ENCODE measurements at regions not wholly inside any gene's neighbourhood (a gene's known extent, or its start where the extent isn't known, plus 50 kb on each side); places are given as distances from the start of the nearest gene placed in this dataset.

- no peak for TF ChIP-seq CTCF (conservative IDR thresholded peaks at IDR 0.05; ENCODE audit: low read depth, low read length)
- H3K4me3 ChIP-seq (ENCODE audit: low read length), result no peak overlapping the region
- DNase-seq (ENCODE audit: low read depth), result no peak
These were observed 87.3 kb downstream of the PJA1 start for GRCh38 chrX:69077895-69078455.

GRCh38 chrX:69076088-69076487, 89.2 kb downstream of the PJA1 start:
- no peak for TF ChIP-seq CTCF (conservative IDR thresholded peaks at IDR 0.05; ENCODE audit: low read depth, low read length)
- no peak overlapping the region for H3K4me3 ChIP-seq (ENCODE audit: low read length)
- no peak for DNase-seq (ENCODE audit: low read depth)

GRCh38 chrX:69074726-69075125, 90.5 kb downstream of the PJA1 start:
- H3K4me3 ChIP-seq (ENCODE audit: low read length), result no peak overlapping the region
- no peak for DNase-seq (ENCODE audit: low read depth)
- no peak for TF ChIP-seq CTCF (conservative IDR thresholded peaks at IDR 0.05; ENCODE audit: low read depth, low read length)

- TF ChIP-seq CTCF (conservative IDR thresholded peaks at IDR 0.05; ENCODE audit: low read depth, low read length), result no peak
- no peak for DNase-seq (ENCODE audit: low read depth)
- H3K4me3 ChIP-seq (ENCODE audit: low read length), result no peak overlapping the region
These were observed 91.5 kb downstream of the PJA1 start for GRCh38 chrX:69073721-69074120.

- H3K4me3 ChIP-seq (ENCODE audit: low read length), result no peak overlapping the region
- TF ChIP-seq CTCF (conservative IDR thresholded peaks at IDR 0.05; ENCODE audit: low read depth, low read length), result no peak
- no peak for DNase-seq (ENCODE audit: low read depth)
These were observed 92.0 kb downstream of the PJA1 start for GRCh38 chrX:69073241-69073640.

- TF ChIP-seq CTCF (conservative IDR thresholded peaks at IDR 0.05; ENCODE audit: low read depth, low read length), result no peak
- no peak overlapping the region for H3K4me3 ChIP-seq (ENCODE audit: low read length)
- DNase-seq (ENCODE audit: low read depth), result no peak
These were observed 92.7 kb downstream of the PJA1 start for GRCh38 chrX:69072486-69073006.

- no peak for TF ChIP-seq CTCF (conservative IDR thresholded peaks at IDR 0.05; ENCODE audit: low read depth, low read length)
- no peak overlapping the region for H3K4me3 ChIP-seq (ENCODE audit: low read length)
- no peak for DNase-seq (ENCODE audit: low read depth)
These were observed 94.2 kb downstream of the PJA1 start for GRCh38 chrX:69070949-69071650.

All from retinal pigment epithelial cell (primary cell).